ENCODE measurements at regions not wholly inside any gene's neighbourhood (a gene's known extent, or its start where the extent isn't known, plus 50 kb on each side); places are given as distances from the start of the nearest gene placed in this dataset.
"Not testable (repeated sequence)": the region's sequence is repeated elsewhere in the genome, so short reads cannot be mapped to it uniquely, and the experiment has no call there.

DNA sequence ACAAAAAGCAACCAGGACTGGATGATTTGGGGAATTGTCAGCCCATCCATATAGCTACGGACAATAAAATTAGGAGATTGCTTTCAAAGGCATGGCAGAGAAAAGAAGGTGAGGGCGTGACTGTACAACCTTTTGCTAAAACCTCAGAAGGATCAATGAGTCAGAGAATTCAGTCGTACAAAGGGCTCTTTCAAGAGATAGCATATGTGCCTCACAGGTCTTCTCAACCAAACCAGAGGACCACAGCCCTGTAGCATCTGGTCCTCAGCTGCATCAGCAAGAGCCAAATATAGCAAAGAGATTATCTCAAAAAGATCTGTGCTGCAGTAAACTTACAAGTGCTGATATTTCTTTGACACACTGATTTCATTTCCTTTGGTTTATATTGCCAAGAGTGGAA, 149.9 kb upstream of the RAB6C start:
- TF ChIP-seq EZH2phosphoT487 (IDR thresholded peaks at IDR 0.05; ENCODE audit: low read depth, severe bottlenecking, unreplicated experiment): no peak
- TF ChIP-seq EZH2 (IDR thresholded peaks at IDR 0.05; ENCODE audit: borderline replicate concordance): no peak
- TF ChIP-seq, protein P1, sequence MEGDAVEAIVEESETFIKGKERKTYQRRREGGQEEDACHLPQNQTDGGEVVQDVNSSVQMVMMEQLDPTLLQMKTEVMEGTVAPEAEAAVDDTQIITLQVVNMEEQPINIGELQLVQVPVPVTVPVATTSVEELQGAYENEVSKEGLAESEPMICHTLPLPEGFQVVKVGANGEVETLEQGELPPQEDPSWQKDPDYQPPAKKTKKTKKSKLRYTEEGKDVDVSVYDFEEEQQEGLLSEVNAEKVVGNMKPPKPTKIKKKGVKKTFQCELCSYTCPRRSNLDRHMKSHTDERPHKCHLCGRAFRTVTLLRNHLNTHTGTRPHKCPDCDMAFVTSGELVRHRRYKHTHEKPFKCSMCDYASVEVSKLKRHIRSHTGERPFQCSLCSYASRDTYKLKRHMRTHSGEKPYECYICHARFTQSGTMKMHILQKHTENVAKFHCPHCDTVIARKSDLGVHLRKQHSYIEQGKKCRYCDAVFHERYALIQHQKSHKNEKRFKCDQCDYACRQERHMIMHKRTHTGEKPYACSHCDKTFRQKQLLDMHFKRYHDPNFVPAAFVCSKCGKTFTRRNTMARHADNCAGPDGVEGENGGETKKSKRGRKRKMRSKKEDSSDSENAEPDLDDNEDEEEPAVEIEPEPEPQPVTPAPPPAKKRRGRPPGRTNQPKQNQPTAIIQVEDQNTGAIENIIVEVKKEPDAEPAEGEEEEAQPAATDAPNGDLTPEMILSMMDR (IDR thresholded peaks at IDR 0.05; ENCODE audit: poor library complexity): no peak
- Histone ChIP-seq H3K9me2 (replicated peaks; ENCODE audit: insufficient read depth) (no peaks in the 10 kb centered on the region), H3K36me3 (replicated peaks; ENCODE audit: insufficient read depth, low read depth) (no peaks in the 10 kb centered on the region), H3K9me3 (ENCODE audit: low read depth) (peaks cover 7% of the 10 kb centered on the region), H3K27ac (no peak overlapping the region), H3K79me2 (no peaks in the 10 kb centered on the region), H3K27me3 (no peaks in the 10 kb centered on the region), H3K4me3 (no peak overlapping the region), H4K20me1 (ENCODE audit: insufficient read depth, poor library complexity, severe bottlenecking) (no peaks in the 10 kb centered on the region), H3K4me1 (ENCODE audit: insufficient read depth) (no peaks in the 10 kb centered on the region), H2AFZ (no peak overlapping the region), H3K4me2 (no peak overlapping the region)
- WGBS (ENCODE audit: low lambda C conversion rate, missing lambda C conversion rate): 85% methylated on average over 3 of the region's 3 CpGs
- DNase-seq (ENCODE audit: low spot score): no peak

DNA sequence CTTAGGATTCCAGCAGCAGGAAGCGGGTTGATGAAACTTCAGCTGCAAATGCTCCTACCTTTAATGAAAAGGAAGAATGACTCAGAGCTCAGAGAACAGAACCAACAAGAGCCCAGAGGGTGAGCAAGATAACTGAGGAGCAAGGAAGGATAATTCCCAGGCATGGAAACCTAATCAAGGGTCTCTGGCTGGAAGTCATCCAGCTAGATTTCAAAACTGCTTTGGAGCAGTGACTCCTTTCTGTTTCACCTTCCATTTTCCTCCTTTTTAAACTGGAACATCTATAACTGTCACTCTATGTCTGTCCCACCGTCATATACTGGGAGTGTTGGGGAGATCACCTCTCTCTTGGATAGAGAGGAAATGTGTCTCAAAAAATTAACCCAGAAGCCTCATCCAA, 148.4 kb upstream of the RAB6C start:
- no peaks in the 10 kb centered on the region for H3K27me3 ChIP-seq
- TF ChIP-seq EZH2 (IDR thresholded peaks at IDR 0.05; ENCODE audit: borderline replicate concordance) (no peak), EZH2phosphoT487 (IDR thresholded peaks at IDR 0.05; ENCODE audit: low read depth, severe bottlenecking, unreplicated experiment) (no peak)
- TF ChIP-seq, protein P1 (IDR thresholded peaks at IDR 0.05; ENCODE audit: poor library complexity): no peak
- H3K4me1 ChIP-seq (ENCODE audit: insufficient read depth): no peaks in the 10 kb centered on the region
- no peaks in the 10 kb centered on the region for H3K79me2 ChIP-seq
- WGBS (ENCODE audit: low lambda C conversion rate, missing lambda C conversion rate): 93% methylated on average over 2 of the region's 2 CpGs
- peaks cover 7% of the 10 kb centered on the region for H3K9me3 ChIP-seq (ENCODE audit: low read depth)
- H4K20me1 ChIP-seq (ENCODE audit: insufficient read depth, poor library complexity, severe bottlenecking): no peaks in the 10 kb centered on the region
- no peak for DNase-seq (ENCODE audit: low spot score)
- H3K4me3 ChIP-seq: no peak overlapping the region
- no peak overlapping the region for H2AFZ ChIP-seq
- no peak overlapping the region for H3K27ac ChIP-seq
- H3K9me2 ChIP-seq (replicated peaks; ENCODE audit: insufficient read depth): no peaks in the 10 kb centered on the region
- H3K36me3 ChIP-seq (replicated peaks; ENCODE audit: insufficient read depth, low read depth): no peaks in the 10 kb centered on the region
- no peak overlapping the region for H3K4me2 ChIP-seq

DNA sequence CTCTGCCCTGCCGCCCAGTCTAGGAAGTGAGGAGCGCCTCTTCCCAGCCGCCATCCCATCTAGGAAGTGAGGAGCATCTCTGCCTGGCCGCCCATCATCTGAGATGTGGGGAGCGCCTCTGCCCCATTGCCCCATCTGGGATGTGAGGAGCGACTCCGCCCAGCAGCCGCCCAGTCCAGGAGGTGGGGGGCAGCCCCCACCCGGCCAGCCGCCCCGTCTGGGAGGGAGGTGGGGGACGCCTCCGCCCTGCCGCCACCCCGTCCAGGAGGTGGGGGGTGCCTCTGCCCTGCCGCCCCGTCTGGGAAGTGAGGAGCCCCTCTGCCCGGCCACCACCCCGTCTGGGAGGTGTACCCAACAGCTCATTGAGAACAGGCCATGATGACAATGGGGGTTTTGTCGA, 146.0 kb upstream of the RAB6C start:
- DNase-seq (ENCODE audit: low spot score): not testable (repeated sequence)

DNA sequence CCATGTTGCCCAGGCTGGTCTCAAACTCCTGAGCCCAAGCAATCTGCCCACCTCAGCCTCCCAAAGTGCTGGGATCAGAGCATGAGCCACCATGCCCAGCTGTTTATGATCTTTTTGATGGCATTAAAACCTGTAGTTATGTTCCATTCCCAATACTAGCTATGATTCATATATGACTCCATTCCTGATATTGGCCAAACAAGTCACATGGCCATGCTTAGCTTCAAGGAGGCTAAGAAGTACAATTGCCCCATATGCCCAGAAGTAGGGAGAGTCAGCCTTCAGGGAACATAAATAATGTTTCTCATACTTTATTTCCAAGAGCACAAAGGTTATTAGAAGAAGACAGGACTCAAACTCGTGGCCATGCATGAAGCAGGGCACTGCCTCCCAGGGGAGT, 132.4 kb upstream of the RAB6C start:
- Histone ChIP-seq H3K4me2 (no peak overlapping the region), H3K9me2 (replicated peaks; ENCODE audit: insufficient read depth) (no peaks in the 10 kb centered on the region), H3K27me3 (no peaks in the 10 kb centered on the region), H3K36me3 (replicated peaks; ENCODE audit: insufficient read depth, low read depth) (no peaks in the 10 kb centered on the region), H3K27ac (no peak overlapping the region), H2AFZ (no peak overlapping the region), H3K4me1 (ENCODE audit: insufficient read depth) (no peaks in the 10 kb centered on the region), H3K79me2 (no peaks in the 10 kb centered on the region), H3K9me3 (ENCODE audit: low read depth) (no peaks in the 10 kb centered on the region), H4K20me1 (ENCODE audit: insufficient read depth, poor library complexity, severe bottlenecking) (no peaks in the 10 kb centered on the region), H3K4me3 (no peak overlapping the region)
- TF ChIP-seq, protein P1 (IDR thresholded peaks at IDR 0.05; ENCODE audit: poor library complexity): no peak
- TF ChIP-seq EZH2 (IDR thresholded peaks at IDR 0.05; ENCODE audit: borderline replicate concordance) (no peak), EZH2phosphoT487 (IDR thresholded peaks at IDR 0.05; ENCODE audit: low read depth, severe bottlenecking, unreplicated experiment) (no peak)
- no peak for DNase-seq (ENCODE audit: low spot score)
- WGBS (ENCODE audit: low lambda C conversion rate, missing lambda C conversion rate): 72% methylated on average over 1 of the region's 1 CpG

More for the DNA sequence above, 146.0 kb upstream of the RAB6C start:
- not testable (repeated sequence) for H3K27me3 ChIP-seq; H3K9me3 ChIP-seq (ENCODE audit: low read depth); H4K20me1 ChIP-seq (ENCODE audit: insufficient read depth, poor library complexity, severe bottlenecking); H3K9me2 ChIP-seq (replicated peaks; ENCODE audit: insufficient read depth); H3K4me2 ChIP-seq; H2AFZ ChIP-seq; H3K27ac ChIP-seq; H3K4me1 ChIP-seq (ENCODE audit: insufficient read depth); H3K79me2 ChIP-seq; H3K36me3 ChIP-seq (replicated peaks; ENCODE audit: insufficient read depth, low read depth); H3K4me3 ChIP-seq
- 100% methylated on average over 9 of the region's 20 CpGs for whole genome bisulfite sequencing (ENCODE audit: low lambda C conversion rate, missing lambda C conversion rate)
